Gastroesophageal sphincter (tissue), 3 donors: ENCODE measurements at regions not wholly inside any gene's neighbourhood (a gene's known extent, or its start where the extent isn't known, plus 50 kb on each side); places are given as distances from the start of the nearest gene placed in this dataset.

Experiments
- CTCF ChIP-seq, 4 experiments: fragments of 200-600 bp in 2 of 4; fragments of 450-650 bp in 2 of 4; sonication (generic) in 1 of 4; IDR thresholded peaks; one replicate each; pipeline ENCODE4 v1.5.1; 2017 to 2019; ENCODE audit warnings: antibody characterized with exemption in 4 of 4, mild to moderate bottlenecking in 2 of 4, moderate library complexity in 2 of 4
- EP300 ChIP-seq: sonication (generic); formaldehyde crosslinking; IDR thresholded peaks from one replicate; pipeline ENCODE4 v1.6.1; 2017; ENCODE audit warnings: antibody characterized with exemption, mild to moderate bottlenecking
- POLR2A ChIP-seq, 2 donors: fragments of 450-650 bp; IDR thresholded peaks; one replicate each; pipeline ENCODE4 v1.6.1; 2017; ENCODE audit warnings: antibody characterized with exemption in 2 of 2, mild to moderate bottlenecking in 2 of 2, moderate library complexity in 1 of 2
- POLR2AphosphoS5 ChIP-seq: sonication (generic); formaldehyde crosslinking; IDR thresholded peaks from one replicate; pipeline ENCODE4 v1.6.1; 2017; ENCODE audit warnings: antibody characterized with exemption

GRCh38 chr18:52160636-52161035 lies 179.4 kb upstream of the DCC start:
- no peak for TF ChIP-seq CTCF (IDR thresholded peaks at IDR 0.05)
- TF ChIP-seq POLR2AphosphoS5 = no peak
- TF ChIP-seq POLR2A (IDR thresholded peaks at IDR 0.05) = no peak
- no peak for TF ChIP-seq EP300
